Spleen (tissue), 11 donors: ENCODE measurements at regions not wholly inside any gene's neighbourhood (a gene's known extent, or its start where the extent isn't known, plus 50 kb on each side); places are given as distances from the start of the nearest gene placed in this dataset.

Source experiments
- DNase-seq: peaks from one replicate; pipeline ENCODE4 v3.0.0-alpha.2; 2020
- H3K27ac ChIP-seq, 8 donors: fragments of 200-600 bp; sonication (generic) in 7 of 8; 1 replicate in 4 of 8; 2 replicates in 4 of 8; pipeline versions ENCODE4 v1.5.0 to v1.8.0; 2016 to 2021; ENCODE audit warnings: inconsistent platforms in 4 of 8, mild to moderate bottlenecking in 4 of 8, moderate library complexity in 1 of 8
- H3K27me3 ChIP-seq, 7 donors: fragments of 200-600 bp; sonication (generic) in 6 of 7; replicated peaks in 1 of 7; 1 replicate in 4 of 7; 2 replicates in 3 of 7; pipeline versions ENCODE4 v1.5.0 to v1.8.0; 2016 to 2021; ENCODE audit warnings: inconsistent platforms in 3 of 7, mild to moderate bottlenecking in 1 of 7
- H3K36me3 ChIP-seq, 6 donors: fragments of 200-600 bp; sonication (generic) in 5 of 6; 1 replicate in 4 of 6; 2 replicates in 2 of 6; pipeline versions ENCODE4 v1.5.0 to v1.8.0; 2016 to 2021; ENCODE audit warnings: inconsistent platforms in 2 of 6
- H3K4me1 ChIP-seq, 6 donors: fragments of 200-600 bp; sonication (generic) in 5 of 6; 1 replicate in 3 of 6; 2 replicates in 3 of 6; pipeline versions ENCODE4 v1.5.0 to v1.8.0; 2016 to 2021; ENCODE audit warnings: inconsistent platforms in 3 of 6
- H3K4me3 ChIP-seq, 8 donors: fragments of 200-600 bp; sonication (generic) in 7 of 8; 1 replicate in 4 of 8; 2 replicates in 4 of 8; pipeline versions ENCODE4 v1.5.0 to v1.8.0; 2016 to 2021; ENCODE audit warnings: inconsistent platforms in 4 of 8, mild to moderate bottlenecking in 4 of 8, moderate library complexity in 2 of 8
- H3K9me3 ChIP-seq, 8 donors: fragments of 200-600 bp; sonication (generic) in 7 of 8; 1 replicate in 4 of 8; 2 replicates in 4 of 8; pipeline versions ENCODE4 v1.5.0 to v1.8.0; 2016 to 2021; ENCODE audit warnings: inconsistent platforms in 4 of 8
- CTCF ChIP-seq, 11 experiments: fragments of 200-600 bp in 7 of 11; fragments of 450-650 bp in 4 of 11; sonication (generic) in 4 of 11; IDR thresholded peaks in 8 of 11; conservative IDR thresholded peaks in 3 of 11; 1 replicate in 7 of 11; 2 replicates in 4 of 11; pipeline versions ENCODE4 v1.4.0 to v1.8.0; 2016 to 2021; ENCODE audit warnings: antibody characterized with exemption in 11 of 11, inconsistent platforms in 4 of 11, mild to moderate bottlenecking in 1 of 11
- POLR2A ChIP-seq, 3 donors: fragments of 450-650 bp; IDR thresholded peaks; one replicate each; pipeline ENCODE4 v1.5.1; 2017; ENCODE audit warnings: antibody characterized with exemption in 3 of 3, mild to moderate bottlenecking in 1 of 3
- POLR2AphosphoS5 ChIP-seq, 3 donors: sonication (generic); formaldehyde crosslinking; IDR thresholded peaks; one replicate each; pipeline ENCODE4 v1.5.1; 2017; ENCODE audit warnings: antibody characterized with exemption in 3 of 3
- whole genome bisulfite sequencing, 5 donors: extraction: QIAGEN DNeasy Blood & Tissue Kit in 3 of 5; methylation state at CpG; one replicate each; pipeline versions ENCODE4 v1.1.5 to v1.1.7; 2013 to 2018; 5-methylcytosine and 5-hydroxymethylcytosine counted together
- intact Hi-C: fragments of 100-400 bp; cut with DNase I; formaldehyde crosslinking; loops from one replicate; pipeline ENCODE4 v1.15.0; 2023; ENCODE audit warnings: low total_unique reads
- donor health status: healthy with polysubstance abuse.
- donor health status: DM: no; HTN: no; CAD: no; lungs with moderate emphysema.
- donor health status: DM: no; HTN: no; CAD: no.
- donor health status: Bipolar disorder and iron deficiency.
- donor health status: healthy.
- donor health status: DM: no; HTN: no; CAD: no.
- donor health status: DM: yes; HTN: yes; CAD: no.

GRCh38 chr11:80844110-80844819 is 1403.4 kb upstream of the TENM4 start:
- Histone ChIP-seq H3K4me3 (no peak overlapping the region), H3K36me3 (no peaks in the 10 kb centered on the region), H3K9me3 (no peaks in the 10 kb centered on the region), H3K4me1 (no peaks in the 10 kb centered on the region), H3K27ac (no peak overlapping the region), H3K27me3 (no peaks in the 10 kb centered on the region)
- 81 to 88% (median 85%) methylated on average over 8 of the region's 8 CpGs for WGBS, 5 donors
- TF ChIP-seq CTCF (IDR thresholded peaks at IDR 0.05 in 8 of 11, conservative IDR thresholded peaks at IDR 0.05 in 3 of 11) (no peak), POLR2A (IDR thresholded peaks at IDR 0.05) (no peak), POLR2AphosphoS5 (IDR thresholded peaks at IDR 0.05) (no peak)
- intact Hi-C loops, result no loop called here
- no peak for DNase-seq

GRCh38 chr11:80843266-80843974 is 1402.6 kb upstream of the TENM4 start:
- H3K27me3 ChIP-seq, result no peaks in the 10 kb centered on the region
- H3K4me3 ChIP-seq, result no peak overlapping the region
- no peak for DNase-seq
- no peaks in the 10 kb centered on the region for H3K36me3 ChIP-seq
- no peak for TF ChIP-seq POLR2AphosphoS5 (IDR thresholded peaks at IDR 0.05)
- TF ChIP-seq CTCF (IDR thresholded peaks at IDR 0.05 in 8 of 11, conservative IDR thresholded peaks at IDR 0.05 in 3 of 11), result no peak
- TF ChIP-seq POLR2A (IDR thresholded peaks at IDR 0.05), result no peak
- 71 to 85% (median 76%) methylated on average over 2 of the region's 2 CpGs for WGBS, 5 donors
- no peaks in the 10 kb centered on the region for H3K9me3 ChIP-seq
- intact Hi-C loops, result no loop called here
- no peak overlapping the region for H3K27ac ChIP-seq
- H3K4me1 ChIP-seq, result no peaks in the 10 kb centered on the region

- no peaks in the 10 kb centered on the region for H3K9me3 ChIP-seq
- TF ChIP-seq POLR2AphosphoS5 (IDR thresholded peaks at IDR 0.05) (no peak), CTCF (IDR thresholded peaks at IDR 0.05 in 8 of 11, conservative IDR thresholded peaks at IDR 0.05 in 3 of 11) (no peak), POLR2A (IDR thresholded peaks at IDR 0.05) (no peak)
- H3K36me3 ChIP-seq, result no peaks in the 10 kb centered on the region
- intact Hi-C loops, result no loop called here
- no peak for DNase-seq
- H3K27me3 ChIP-seq, result no peaks in the 10 kb centered on the region
- no peak overlapping the region for H3K4me3 ChIP-seq
- no peak overlapping the region for H3K27ac ChIP-seq
- H3K4me1 ChIP-seq, result no peaks in the 10 kb centered on the region
Measured at GRCh38 chr11:80842246-80842645, 1401.4 kb upstream of the TENM4 start.

- TF ChIP-seq POLR2AphosphoS5 (IDR thresholded peaks at IDR 0.05) (no peak), POLR2A (IDR thresholded peaks at IDR 0.05) (no peak), CTCF (IDR thresholded peaks at IDR 0.05 in 8 of 11, conservative IDR thresholded peaks at IDR 0.05 in 3 of 11) (no peak)
- Histone ChIP-seq H3K27ac (no peak overlapping the region), H3K9me3 (no peaks in the 10 kb centered on the region), H3K27me3 (no peaks in the 10 kb centered on the region), H3K36me3 (no peaks in the 10 kb centered on the region), H3K4me3 (no peak overlapping the region), H3K4me1 (no peaks in the 10 kb centered on the region)
- intact Hi-C loops, result no loop called here
- no peak for DNase-seq
- WGBS, 5 donors, result 75 to 97% (median 88%) methylated on average over 1 of the region's 1 CpG
Measured at GRCh38 chr11:80841675-80842074, 1400.8 kb upstream of the TENM4 start.
